ENCODE measurements at regions not wholly inside any gene's neighbourhood (a gene's known extent, or its start where the extent isn't known, plus 50 kb on each side); places are given as distances from the start of the nearest gene placed in this dataset.

DNA sequence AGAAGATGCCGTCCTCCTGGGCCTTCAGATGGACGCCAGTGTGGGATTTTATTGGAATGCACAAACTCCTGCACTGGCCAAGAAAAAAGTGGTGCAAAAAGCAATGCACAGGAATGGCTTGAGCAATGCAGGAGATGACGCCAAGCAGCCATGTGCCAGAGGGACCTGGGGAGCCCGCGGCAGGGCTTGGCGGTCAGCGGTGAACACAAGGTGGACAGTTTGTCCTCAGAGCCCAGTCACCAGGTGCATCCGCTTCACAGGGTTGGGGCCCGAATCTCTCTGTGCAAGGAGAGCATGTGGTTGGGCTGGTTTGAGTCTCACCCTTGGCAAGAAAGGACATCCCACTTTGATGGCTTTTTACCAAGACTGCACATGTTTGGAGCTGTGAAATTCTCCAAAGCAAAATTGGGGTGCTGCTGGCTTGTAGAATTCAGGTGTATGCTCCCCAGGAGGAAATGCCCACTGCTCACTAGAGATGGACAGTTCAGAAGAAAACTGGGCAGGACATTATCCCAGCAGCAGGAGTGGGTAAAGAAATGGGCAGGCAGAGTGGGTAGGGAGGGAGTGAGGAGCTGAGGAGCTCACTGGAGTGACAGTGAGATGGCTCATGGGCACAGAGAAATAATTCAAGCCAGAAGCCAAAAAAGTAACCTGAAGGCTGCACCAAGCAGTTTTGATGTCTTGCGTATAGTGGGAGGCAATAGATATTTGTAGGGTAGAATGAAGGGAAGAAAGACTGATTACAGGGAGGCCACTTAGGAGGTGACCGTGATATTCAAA, 463.9 kb downstream of the MTRR start:
- DNase-seq, result no peak

DNA sequence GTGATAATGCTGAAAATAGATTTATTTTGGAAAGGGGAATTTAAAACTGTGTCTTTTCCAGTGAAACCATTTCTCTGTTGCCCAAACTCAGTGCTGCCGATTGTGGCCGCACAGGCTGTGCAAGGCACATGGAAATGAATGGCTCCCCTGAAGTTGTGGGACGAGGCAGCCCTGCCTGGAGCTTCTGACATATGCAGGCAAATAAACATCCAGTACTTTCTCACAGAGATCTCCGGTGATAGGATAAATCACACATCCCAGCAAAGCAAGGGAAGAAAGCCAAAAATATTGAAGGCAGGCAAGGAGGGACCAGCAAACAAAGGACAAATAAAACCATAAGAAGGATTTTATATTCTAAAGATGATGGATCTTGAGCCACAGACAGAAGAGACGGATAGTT, 464.5 kb downstream of the MTRR start:
- no peak for DNase-seq

DNA sequence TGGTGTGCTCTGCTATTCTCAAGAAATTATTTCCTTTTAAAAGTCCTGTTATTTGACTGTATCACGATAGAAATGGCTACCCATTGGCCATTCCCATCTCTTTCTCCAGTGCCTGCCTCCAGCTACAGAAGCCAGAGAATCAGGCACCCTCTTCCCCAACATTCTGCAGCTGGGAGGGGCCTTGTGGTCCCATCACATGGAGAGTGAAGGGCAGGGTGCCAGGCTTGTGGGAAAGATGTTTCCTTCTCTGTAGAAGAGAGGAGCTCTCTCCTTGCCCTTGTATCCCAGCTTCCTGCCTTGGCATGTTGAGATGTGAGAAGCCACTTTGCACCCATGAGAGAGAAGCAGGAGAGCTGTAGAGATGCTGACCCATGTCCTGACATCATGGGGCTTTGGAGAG, 465.0 kb downstream of the MTRR start:
- no peak for DNase-seq

DNA sequence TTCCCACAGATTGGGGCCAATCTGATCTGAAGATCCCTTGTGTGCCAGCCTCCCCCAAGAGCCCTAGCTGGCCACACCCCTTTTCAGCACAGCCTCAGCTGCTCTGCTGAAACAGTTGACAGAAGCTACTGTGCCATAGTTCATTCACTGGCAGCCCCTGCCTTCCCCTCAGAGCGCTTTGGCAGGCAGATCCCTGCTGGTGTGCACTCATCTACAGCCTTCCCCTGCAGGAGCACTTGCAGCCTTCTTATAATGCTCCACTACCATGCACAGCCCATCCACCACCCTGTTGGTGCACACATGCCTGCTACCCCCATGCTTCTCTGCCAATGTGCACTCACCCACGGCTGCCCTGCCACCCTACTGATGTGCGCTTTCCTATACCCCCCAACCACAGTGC, 471.3 kb downstream of the MTRR start:
- DNase-seq, result no peak

DNA sequence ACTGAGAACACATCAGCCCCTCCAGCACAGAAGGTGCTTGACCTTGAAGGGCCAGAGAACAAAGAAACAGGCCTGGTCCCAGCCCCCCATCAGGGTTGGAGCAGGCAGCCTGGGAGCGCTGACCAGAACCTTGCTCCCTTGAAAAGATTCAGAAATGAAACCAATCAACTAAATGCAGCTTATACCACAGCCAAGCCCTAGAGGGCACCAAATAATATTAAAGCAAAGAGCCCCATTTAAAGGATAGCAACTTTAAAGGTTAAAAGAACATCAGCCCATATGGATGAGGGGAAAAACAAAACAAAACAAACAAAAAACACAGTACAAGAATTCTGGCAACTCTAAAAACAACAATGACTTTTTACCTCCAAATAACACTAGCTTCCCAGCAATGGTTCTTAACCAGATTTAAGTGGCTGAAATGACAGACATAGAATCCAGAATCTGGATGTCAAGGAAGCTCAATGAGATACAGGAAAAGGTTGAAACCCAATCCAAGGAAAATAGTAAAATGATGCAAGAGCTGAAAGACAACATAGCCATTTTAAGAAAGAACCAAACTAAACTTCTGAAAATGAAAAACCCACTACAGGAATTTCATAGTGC, 471.9 kb downstream of the MTRR start:
- peak; percentile 6 for DNase-seq

DNA sequence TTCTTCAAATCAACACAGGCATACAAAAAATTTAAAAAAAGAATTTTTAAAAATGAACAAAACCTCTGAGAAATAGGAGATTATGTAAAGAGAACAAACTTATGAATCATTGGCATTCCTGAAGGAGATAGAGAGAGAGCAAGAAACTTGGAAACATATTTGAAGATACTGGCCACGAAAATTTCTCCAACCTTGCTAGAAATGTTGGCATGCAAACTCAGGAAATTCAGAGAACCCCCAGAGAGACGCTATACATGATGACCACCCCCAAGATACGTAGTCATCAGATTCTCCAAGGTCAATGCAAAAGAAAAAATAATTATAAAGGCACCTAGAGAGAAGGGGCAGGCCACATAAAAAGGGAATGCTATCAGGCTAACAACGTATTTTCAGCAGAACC, 472.5 kb downstream of the MTRR start:
- no peak for DNase-seq

DNA sequence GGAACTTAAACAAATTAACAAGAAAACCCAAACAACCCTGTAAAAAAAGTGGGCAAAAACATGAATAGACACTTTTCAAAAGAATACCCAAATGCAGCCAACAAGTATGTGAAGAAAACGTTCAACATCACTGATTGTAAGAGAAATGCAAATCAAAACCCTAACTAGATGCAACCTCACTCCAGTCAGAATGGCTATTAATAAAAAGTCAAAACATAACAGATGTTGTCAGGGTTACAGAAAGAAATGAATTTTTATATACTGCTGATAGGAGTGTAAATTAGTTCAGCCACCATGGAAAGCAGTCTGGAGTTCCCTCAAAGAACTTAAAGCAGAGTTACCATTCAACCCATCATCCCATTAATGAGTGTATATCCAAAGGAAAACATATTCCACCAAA, 479.0 kb downstream of the MTRR start:
- no peak for DNase-seq

DNA sequence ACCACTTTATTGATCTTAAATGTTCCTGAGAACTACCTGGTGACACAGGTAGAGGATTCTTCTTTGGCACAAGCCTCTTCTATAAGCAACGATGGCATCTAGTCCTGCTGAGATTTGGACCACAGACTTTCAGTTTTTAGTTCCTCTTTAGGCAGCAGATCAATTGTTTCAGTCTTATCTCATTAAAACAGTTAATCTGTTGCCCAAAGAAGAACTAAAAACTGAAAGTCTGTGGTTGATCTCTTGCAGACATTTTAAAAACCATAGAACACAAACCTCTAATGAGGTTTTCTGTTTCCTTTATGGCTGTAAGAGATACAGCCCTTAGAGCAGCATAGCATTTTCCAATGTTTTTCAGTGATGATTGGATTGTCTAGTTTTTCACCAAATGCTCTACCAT, 480.9 kb downstream of the MTRR start:
- DNase-seq, result no peak

DNA sequence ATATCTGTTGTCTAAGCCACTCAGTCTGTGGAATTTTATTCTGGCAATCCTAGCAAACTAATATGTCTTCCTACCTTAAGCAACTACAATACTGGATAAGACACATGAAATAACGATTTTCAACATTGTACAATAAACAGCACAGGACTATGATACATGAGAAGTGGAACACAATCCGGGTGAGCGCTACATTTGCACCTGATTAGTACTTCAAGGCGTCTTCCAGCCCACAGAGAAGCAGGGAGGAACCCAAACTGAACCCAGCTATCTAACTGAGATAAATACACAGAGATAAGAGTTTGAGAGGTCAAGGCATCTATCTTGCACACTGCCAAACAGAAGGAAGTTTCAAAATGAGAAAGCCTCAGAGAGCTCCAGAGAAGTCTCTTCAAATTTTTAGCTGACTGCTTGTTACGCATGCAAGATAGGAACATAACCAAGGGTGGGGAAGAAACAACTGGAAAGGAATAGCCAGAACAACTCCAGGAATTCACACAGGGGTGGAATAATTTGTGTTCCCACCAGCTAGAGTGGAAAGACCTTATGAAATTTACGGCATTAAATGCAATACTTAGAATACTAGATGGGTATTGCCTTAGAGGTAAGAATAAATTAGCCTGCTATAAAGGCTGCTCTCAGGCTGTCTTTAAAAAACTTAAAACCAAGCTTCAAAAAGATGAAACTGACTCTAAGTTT, 481.8 kb downstream of the MTRR start:
- no peak for DNase-seq

DNA sequence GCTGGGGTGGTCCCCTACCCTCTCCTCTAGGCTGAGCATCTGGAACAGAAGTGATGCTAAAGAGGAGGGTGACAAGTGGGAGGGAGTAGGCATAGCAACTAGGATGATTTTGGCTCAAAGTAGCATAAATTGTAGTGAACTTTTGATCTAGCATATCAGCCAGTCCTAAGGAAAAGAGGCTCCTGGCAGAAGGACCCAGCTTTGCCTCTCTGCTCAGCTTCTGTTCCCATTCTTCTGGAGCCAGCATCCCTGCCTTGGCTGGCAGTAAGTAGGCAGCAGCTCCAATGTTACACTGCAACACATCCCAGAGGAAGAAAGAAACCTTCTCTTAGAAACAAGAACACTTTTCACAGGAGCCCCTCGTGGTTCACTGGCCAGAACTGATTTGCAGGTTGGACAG, 487.0 kb downstream of the MTRR start:
- DNase-seq, result no peak

DNA sequence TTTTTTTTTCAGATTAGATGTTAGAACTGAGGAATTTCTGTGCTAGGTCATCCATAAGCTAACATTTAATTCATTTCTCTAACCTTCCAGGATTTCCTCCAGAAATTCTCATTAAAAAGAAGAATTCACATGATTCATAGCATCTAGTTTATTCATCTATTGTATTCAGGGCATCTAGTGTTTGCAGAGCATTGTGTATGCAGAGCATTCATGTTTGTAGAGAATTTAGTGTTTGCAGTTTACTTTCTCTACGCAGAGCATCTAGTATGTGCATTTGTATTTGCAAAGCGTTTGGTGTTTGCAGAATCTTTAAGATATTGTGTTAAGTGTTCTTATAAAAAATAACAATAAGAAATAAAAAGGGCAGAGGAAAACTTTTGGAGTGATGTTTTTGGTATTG, 491.1 kb downstream of the MTRR start:
- DNase-seq, result no peak

DNA sequence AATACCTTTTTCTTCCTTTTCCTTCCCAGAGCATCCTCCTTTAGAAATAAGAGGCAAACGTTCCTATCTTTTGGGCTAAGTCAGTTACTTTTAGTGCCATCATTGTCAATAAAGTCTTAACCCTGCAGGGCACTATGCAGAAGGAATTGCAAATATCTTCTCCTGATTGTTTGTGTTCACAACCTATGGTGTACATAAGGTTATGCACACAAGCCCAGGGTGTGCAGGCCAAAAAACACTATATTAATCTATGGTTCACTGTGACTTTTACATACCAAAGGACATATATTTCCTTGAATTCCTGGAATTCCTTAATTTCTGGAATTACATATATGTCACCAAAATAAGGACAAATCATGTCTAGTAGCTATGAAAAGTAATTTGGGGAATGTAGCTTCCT, 493.5 kb downstream of the MTRR start:
- DNase-seq, result no peak

DNA sequence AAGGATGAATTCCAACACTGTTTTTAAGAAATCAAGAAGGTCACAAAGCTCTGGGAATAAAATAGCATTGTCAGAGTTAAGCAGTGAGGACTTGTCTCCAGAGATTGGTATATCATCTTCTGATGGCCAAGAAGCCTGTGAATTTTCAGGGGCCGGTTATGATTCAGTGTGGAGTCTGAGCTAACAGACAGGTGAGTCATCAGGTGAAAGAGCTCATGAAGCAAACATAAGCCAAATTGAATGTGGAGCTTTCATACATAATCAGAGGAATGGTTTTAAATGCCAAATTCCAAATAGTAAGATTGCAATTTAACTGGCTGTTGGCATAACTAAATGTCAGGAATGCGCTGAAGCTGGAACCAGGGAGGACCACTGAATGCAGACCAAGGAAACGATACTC, 494.2 kb downstream of the MTRR start:
- no peak for DNase-seq

DNA sequence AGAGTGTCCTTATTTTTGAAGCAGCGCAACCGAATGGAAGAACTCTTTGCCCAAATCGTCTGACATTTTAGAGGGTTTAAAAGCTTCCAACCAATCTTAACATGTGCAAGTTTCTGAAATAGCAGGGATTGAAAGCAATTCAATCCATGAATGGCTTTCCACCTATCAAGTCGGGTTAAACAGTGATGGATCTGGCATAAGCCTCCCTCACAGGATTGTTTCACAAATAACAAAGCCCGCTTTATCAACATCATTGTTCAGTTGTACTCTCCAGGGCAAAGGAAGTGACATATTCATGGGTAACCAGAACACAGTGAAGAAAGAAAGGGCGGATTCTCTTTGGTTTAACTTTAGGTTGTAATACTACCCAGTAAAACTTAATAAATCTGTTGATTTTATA, 497.3 kb downstream of the MTRR start:
- DNase-seq, result no peak

DNA sequence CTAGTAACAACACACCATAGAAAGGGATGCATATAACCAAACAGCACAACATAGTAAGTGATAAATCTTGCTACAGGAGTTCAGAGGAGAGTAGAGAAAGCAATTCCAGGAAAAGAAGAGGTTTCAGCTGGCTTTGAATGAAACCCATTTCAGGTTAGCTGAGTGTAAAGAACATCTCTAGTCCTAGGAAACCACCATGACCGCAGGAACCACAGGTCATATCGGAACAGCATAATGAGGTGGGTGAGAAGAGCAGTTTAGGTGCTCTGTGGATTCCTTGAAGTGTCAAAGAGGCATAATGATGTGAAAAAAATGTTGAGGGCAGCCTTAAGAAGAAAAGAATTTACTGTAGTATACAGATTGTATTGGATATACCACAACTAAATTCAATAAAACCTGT, 507.5 kb downstream of the MTRR start:
- no peak for DNase-seq

DNA sequence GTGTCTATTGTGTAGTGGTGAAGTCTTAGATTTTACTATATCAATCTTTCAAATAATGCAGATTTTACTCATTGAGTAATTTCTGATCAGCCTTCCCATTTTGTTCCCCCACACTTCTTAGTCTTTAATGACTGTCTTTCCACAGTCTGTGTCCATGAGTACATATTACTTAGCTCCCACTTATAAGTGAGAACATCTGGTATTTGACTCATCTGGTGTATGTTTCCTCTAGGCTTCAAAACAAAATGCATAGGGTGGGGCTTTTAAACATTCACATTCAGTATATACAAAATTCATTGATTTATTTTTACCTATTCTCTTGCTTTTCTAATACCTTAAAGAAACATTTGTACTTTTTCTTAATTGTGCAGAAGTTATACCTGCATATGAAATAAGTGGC, 513.0 kb downstream of the MTRR start:
- no peak for DNase-seq

DNA sequence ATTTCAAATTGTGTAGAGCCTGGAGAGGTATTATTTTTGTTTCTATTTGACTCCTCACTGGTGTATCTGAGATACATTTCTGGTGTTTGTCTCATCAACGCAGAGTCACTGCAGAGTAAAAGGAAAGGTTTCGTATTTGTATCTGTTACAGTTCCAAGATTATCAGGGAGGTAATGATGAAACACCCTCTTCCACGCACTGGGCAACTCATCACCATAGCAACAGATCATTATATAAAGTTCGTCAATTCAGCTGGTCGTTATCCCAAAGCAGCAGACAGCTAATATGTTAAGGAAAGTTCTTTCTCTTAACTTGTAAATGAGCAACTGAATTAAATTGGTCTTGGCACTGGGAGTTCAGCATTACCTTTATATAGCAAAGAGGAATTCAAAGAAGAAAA, 513.5 kb downstream of the MTRR start:
- DNase-seq, result no peak

DNA sequence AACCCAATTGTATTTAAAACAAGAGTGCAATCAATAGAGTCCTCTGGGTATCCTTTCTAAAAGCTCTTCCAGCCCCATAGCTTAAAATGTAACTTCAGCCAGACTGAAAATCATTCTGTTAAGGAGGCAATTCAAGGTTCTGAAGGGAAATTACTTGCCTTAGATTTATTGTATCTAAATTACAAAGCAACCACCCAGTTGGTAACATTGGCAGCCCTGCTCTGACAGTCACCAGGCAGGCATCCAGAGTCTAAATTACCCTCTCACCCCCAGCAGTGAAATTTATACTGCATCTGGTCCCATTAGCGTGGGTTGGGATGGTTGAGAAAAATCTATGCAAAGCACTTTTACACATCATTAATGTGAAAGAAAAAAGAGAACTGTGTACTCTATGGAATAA, 514.7 kb downstream of the MTRR start:
- DNase-seq, result no peak

DNA sequence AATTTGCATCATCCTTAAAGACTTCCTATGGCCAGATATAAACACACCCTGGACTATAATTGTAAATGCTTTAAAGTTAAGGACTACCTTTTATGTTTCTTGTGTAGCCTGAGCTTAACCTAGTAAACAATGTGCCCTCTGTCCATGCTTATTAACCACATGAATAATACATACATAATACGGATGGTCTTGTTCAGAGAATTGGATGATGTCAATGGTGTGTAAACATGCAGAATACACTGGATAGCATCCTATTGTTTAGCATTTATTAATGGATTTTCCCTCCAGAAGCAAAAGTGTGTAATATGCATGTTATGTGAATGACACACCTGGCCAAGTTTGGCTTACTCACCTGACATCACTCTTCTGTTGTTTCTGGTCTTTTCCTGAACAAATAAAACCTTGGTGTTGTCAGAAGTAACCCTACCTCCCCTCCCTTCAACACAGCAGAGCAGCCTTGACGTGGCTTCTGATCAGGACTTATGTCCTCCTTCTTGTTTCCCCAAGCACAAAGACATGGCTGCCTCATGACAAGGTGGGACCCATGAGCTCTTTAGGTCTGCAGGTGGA, 517.9 kb downstream of the MTRR start:
- DNase-seq, result no peak

DNA sequence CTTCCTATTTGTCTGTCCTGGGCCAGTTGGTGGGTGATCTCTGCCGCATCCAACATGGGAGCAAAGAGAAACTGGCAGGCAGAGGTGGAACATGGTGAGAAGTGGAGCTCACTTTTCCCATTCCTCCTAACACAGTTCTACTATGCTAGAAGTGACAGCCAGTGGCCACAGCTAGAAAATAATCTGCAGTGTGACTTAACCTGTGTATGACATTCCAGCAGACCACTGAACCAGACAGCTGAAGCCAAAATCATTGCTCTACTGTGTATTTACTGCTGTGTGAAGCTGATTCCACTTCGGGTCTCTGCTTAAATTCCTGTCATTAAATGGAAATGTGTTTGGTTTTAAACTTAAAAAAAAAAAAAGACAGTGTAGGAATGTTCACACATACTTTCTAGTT, 523.0 kb downstream of the MTRR start:
- DNase-seq, result no peak

DNA sequence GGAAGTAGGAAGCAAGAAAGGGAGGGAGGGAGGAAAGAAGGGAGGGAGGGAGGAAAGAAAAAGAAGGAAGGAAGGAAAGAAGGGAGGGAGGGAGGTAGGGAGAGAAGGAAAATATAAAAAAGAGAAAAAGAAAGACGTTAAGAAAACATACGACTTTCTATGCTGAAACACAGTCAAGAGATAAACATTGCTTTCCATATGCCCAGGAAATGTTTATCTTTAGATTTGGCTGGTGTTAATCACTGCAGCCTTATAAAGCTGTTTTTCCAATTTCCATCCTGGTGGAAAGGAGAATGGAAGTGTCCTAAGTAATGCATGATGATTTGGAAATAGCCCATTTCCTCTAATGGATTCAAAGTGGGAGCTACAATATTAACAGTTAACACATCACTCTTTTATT, 524.3 kb downstream of the MTRR start:
- DNase-seq, result no peak

DNA sequence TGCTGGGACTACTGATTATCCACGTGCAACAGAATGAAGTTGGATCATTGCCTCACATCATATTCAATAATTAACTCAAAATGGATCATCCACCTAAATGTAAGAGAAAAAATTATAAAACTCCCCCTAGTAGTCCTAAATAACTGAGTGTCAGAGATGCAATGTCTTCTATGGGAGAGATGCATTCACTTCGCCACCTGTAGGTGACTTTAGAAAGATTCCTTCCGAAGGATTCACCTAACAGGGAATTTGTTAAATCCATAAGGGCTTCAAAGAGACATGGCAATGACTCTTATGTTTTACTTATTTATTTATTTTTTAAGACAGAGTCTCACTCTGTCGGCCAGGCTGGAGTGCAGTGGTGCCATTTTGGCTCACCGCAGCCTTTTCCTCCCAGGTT, 526.0 kb downstream of the MTRR start:
- no peak for DNase-seq

DNA sequence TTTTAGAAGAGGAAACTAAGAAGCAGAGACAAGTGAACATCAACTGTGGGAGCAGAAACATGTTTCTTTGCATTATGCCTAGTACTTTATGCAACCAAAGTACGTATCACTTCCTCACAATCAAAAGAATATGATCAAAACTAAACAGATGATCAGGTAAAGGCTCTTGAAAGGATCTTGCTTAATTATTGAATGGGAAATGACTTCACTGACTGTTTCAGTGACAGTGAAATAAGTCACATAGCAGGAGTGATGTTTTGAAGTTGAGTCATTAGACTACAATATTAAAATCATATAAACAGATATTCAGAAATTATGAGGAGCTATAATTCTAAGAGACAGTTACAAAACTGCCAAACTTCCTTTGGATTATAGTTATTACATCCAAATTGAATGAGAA, 527.3 kb downstream of the MTRR start:
- no peak for DNase-seq

DNA sequence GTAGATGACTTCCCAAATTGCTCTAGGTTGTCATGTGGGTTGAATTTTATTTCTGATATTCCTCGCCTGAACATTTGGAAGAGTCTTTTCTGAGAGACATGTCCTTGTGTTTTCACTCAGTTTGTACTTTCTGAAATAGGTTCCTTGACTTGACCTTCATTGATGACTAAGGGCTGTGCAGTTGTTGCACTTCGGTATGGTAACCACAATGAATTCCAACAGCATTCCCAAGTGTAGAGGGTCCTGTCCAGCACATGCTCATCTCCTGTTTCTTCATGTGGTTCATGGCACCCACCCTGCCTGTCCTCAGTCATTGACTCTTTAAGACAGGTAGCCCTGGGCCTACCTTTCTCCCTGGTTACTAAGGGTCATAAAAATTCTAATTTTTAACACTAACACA, 527.8 kb downstream of the MTRR start:
- DNase-seq, result no peak
